ENCODE measurements at regions not wholly inside any gene's neighbourhood (a gene's known extent, or its start where the extent isn't known, plus 50 kb on each side); places are given as distances from the start of the nearest gene placed in this dataset.

- Histone ChIP-seq H3K9me3 (no peaks in the 10 kb centered on the region), H3K27me3 (no peaks in the 10 kb centered on the region), H3K36me3 (no peaks in the 10 kb centered on the region), H3K4me3 (replicated peaks in 1 of 3) (no peak overlapping the region), H3K4me1 (no peaks in the 10 kb centered on the region), H3K27ac (no peak overlapping the region)
- no peak for DNase-seq
- intact Hi-C loops (cut with DNase I): no loop called here
- WGBS, 2 donors: 53% methylated on average over 1 of the region's 1 CpG
- TF ChIP-seq POLR2A (IDR thresholded peaks at IDR 0.05): no peak
- TF ChIP-seq, protein P1, sequence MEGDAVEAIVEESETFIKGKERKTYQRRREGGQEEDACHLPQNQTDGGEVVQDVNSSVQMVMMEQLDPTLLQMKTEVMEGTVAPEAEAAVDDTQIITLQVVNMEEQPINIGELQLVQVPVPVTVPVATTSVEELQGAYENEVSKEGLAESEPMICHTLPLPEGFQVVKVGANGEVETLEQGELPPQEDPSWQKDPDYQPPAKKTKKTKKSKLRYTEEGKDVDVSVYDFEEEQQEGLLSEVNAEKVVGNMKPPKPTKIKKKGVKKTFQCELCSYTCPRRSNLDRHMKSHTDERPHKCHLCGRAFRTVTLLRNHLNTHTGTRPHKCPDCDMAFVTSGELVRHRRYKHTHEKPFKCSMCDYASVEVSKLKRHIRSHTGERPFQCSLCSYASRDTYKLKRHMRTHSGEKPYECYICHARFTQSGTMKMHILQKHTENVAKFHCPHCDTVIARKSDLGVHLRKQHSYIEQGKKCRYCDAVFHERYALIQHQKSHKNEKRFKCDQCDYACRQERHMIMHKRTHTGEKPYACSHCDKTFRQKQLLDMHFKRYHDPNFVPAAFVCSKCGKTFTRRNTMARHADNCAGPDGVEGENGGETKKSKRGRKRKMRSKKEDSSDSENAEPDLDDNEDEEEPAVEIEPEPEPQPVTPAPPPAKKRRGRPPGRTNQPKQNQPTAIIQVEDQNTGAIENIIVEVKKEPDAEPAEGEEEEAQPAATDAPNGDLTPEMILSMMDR (IDR thresholded peaks at IDR 0.05): no peak
Observed at GRCh38 chr6:132205946-132206345, 195.3 kb downstream of the MOXD1 start.

DNA sequence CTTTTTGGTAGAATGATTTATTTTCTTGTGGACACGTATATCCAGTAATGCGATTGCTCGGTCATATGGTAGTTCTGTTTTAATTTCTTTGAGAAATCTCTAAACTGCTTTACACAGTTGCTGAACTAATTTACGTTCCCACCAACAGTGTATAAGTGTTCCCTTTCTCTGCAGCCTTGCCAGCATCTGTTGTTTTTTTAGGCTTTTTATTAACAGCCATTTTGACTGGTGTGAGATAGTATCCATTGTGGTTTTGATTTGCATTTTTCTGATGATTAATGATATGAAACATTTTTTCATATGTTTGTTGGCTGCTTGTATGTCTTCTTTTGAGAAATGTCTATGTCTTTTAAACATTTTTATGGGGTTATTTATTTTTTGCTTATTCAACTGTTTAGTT, 196.7 kb downstream of the MOXD1 start:
- 79 to 96% methylated on average over 4 of the region's 4 CpGs for WGBS, 2 donors
- TF ChIP-seq, protein P1 (IDR thresholded peaks at IDR 0.05): no peak
- no peak for TF ChIP-seq POLR2A (IDR thresholded peaks at IDR 0.05)
- H3K36me3 ChIP-seq: no peaks in the 10 kb centered on the region
- intact Hi-C loops (cut with DNase I): no loop called here
- no peaks in the 10 kb centered on the region for H3K27me3 ChIP-seq
- no peaks in the 10 kb centered on the region for H3K4me1 ChIP-seq
- no peak overlapping the region for H3K27ac ChIP-seq
- H3K9me3 ChIP-seq: no peaks in the 10 kb centered on the region
- H3K4me3 ChIP-seq (replicated peaks in 1 of 3): no peak overlapping the region
- DNase-seq: no peak

- no peak for DNase-seq
- no peak for TF ChIP-seq POLR2A (IDR thresholded peaks at IDR 0.05)
- TF ChIP-seq, protein P1 (IDR thresholded peaks at IDR 0.05): no peak
Observed at GRCh38 chr6:132202574-132202973, 198.7 kb downstream of the MOXD1 start.

DNA sequence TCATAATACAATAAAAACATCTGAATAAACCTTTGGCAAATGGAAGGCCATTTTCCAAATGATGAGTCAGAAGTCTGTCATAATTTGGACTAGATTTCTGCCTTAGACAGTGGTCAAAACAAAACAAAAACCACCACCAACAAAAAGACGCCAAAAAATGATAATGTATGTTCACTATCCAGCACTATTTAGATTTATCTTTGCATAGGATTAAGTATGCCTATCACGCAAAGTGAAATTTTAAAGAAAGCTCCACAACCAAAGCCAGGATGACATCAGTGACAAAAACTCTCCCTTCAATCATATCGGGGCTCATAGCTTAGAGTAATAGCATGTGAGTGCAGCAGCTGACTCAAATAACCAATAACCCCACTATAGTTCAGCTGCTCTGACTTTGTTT, 201.9 kb downstream of the MOXD1 start:
- WGBS, 2 donors: 80 to 81% methylated on average over 3 of the region's 3 CpGs

More at GRCh38 chr6:132202574-132202973, 198.7 kb downstream of the MOXD1 start:
- intact Hi-C loops (cut with DNase I): no loop called here
- Histone ChIP-seq H3K27ac (no peak overlapping the region), H3K4me3 (replicated peaks in 1 of 3) (no peak overlapping the region), H3K27me3 (no peaks in the 10 kb centered on the region), H3K36me3 (no peaks in the 10 kb centered on the region), H3K9me3 (no peaks in the 10 kb centered on the region), H3K4me1 (no peaks in the 10 kb centered on the region)
- WGBS, 2 donors: 63 to 66% methylated on average over 4 of the region's 4 CpGs

GRCh38 chr6:132198896-132199295, 202.4 kb downstream of the MOXD1 start:
- 83 to 87% methylated on average over 2 of the region's 2 CpGs for WGBS, 2 donors
- Histone ChIP-seq H3K36me3 (no peaks in the 10 kb centered on the region), H3K27ac (no peak overlapping the region), H3K4me3 (replicated peaks in 1 of 3) (no peak overlapping the region), H3K27me3 (no peaks in the 10 kb centered on the region), H3K9me3 (no peaks in the 10 kb centered on the region), H3K4me1 (no peaks in the 10 kb centered on the region)
- TF ChIP-seq POLR2A (IDR thresholded peaks at IDR 0.05): no peak
- DNase-seq: no peak
- intact Hi-C loops (cut with DNase I): no loop called here

More for the DNA sequence above, 201.9 kb downstream of the MOXD1 start:
- no peak for DNase-seq
- no peaks in the 10 kb centered on the region for H3K27me3 ChIP-seq
- no peak overlapping the region for H3K4me3 ChIP-seq (replicated peaks in 1 of 3)
- no peaks in the 10 kb centered on the region for H3K9me3 ChIP-seq
- intact Hi-C loops (cut with DNase I): no loop called here
- H3K4me1 ChIP-seq: no peaks in the 10 kb centered on the region
- peak overlapping the region in 1 of 3 donors; percentile 12 for H3K27ac ChIP-seq
- H3K36me3 ChIP-seq: no peaks in the 10 kb centered on the region
- TF ChIP-seq, protein P1 (IDR thresholded peaks at IDR 0.05): no peak

- no peak overlapping the region for H3K27ac ChIP-seq
- H3K4me1 ChIP-seq: no peaks in the 10 kb centered on the region
- no peak for TF ChIP-seq POLR2A (IDR thresholded peaks at IDR 0.05)
- no peaks in the 10 kb centered on the region for H3K9me3 ChIP-seq
- WGBS, 2 donors: 92 to 95% methylated on average over 3 of the region's 3 CpGs
- H3K27me3 ChIP-seq: no peaks in the 10 kb centered on the region
- H3K4me3 ChIP-seq (replicated peaks in 1 of 3): no peak overlapping the region
- intact Hi-C loops (cut with DNase I): no loop called here
- DNase-seq: no peak
- no peaks in the 10 kb centered on the region for H3K36me3 ChIP-seq
Observed at GRCh38 chr6:132198040-132198439, 203.2 kb downstream of the MOXD1 start.

Measured in thyroid gland (tissue), 4 donors.